ENCODE measurements at regions not wholly inside any gene's neighbourhood (a gene's known extent, or its start where the extent isn't known, plus 50 kb on each side); places are given as distances from the start of the nearest gene placed in this dataset.

- peaks cover 8% of the 10 kb centered on the region for H3K9me3 ChIP-seq (ENCODE audit: control insufficient read depth, insufficient read depth, low read length)
- H3K36me3 ChIP-seq (ENCODE audit: control insufficient read depth, insufficient read depth, low read length), result no peaks in the 10 kb centered on the region
- H3K4ac ChIP-seq (ENCODE audit: low read depth, low read length), result no peak overlapping the region
- ChIA-PET CTCF (no interaction called here), POLR2A (ENCODE audit: unreplicated experiment) (no interaction called here)
- no peak overlapping the region for H2BK120ac ChIP-seq (ENCODE audit: low read depth, low read length)
- no peak overlapping the region for H3K14ac ChIP-seq (replicated peaks; ENCODE audit: low read depth, low read length)
- no peak for DNase-seq
- no peak overlapping the region for H4K8ac ChIP-seq (ENCODE audit: low read depth in 2 of 2, low read length in 2 of 2)
- H3K56ac ChIP-seq (ENCODE audit: extremely low read depth, insufficient read depth, low read length), result no peak overlapping the region
- no peaks in the 10 kb centered on the region for H3K4me1 ChIP-seq (ENCODE audit: control insufficient read depth, insufficient read depth, low read length)
- no peak overlapping the region for H2AK5ac ChIP-seq (ENCODE audit: low read depth, low read length)
- H3K4me2 ChIP-seq (ENCODE audit: low read depth, low read length), result no peak overlapping the region
- H3K9ac ChIP-seq (ENCODE audit: low read depth, low read length), result no peak overlapping the region
- no peak overlapping the region for H2BK15ac ChIP-seq (ENCODE audit: low read depth, low read length)
- intact Hi-C loops (cut with micrococcal nuclease), result no loop called here
- no peak overlapping the region for H2AK9ac ChIP-seq (replicated peaks; ENCODE audit: low read depth, low read length, poor library complexity)
- H3K79me1 ChIP-seq (ENCODE audit: low read depth in 1 of 2, low read length in 2 of 2), result no peaks in the 10 kb centered on the region
- no peak overlapping the region for H4K5ac ChIP-seq (ENCODE audit: low read depth, low read length)
- no peaks in the 10 kb centered on the region for H3K9me1 ChIP-seq (ENCODE audit: insufficient read depth, low read length)
- no TSS peak for BruUV-seq (replicated peaks)
- no peak for ATAC-seq (ENCODE audit: low read depth)
- no peaks in the 10 kb centered on the region for H3K27me3 ChIP-seq (ENCODE audit: control insufficient read depth, insufficient read depth, low read length)
- no peaks in the 10 kb centered on the region for H4K20me1 ChIP-seq (ENCODE audit: insufficient read depth, low read length)
- TF ChIP-seq FOS (IDR thresholded peaks at IDR 0.05; ENCODE audit: low read depth, low read length), result no peak
- TF ChIP-seq ELK1 (IDR thresholded peaks at IDR 0.05; ENCODE audit: borderline replicate concordance, low read depth, low read length), result no peak
- TF ChIP-seq USF2 (IDR thresholded peaks at IDR 0.05; ENCODE audit: low read depth, low read length), result no peak
- TF ChIP-seq SMC3 (IDR thresholded peaks at IDR 0.05; ENCODE audit: low read depth, low read length), result no peak
- no peak for TF ChIP-seq CTCF (conservative IDR thresholded peaks at IDR 0.05; ENCODE audit: low read depth, low read length)
- no peak for TF ChIP-seq MAZ (IDR thresholded peaks at IDR 0.05; ENCODE audit: borderline replicate concordance, low read depth, low read length)
- no peak for TF ChIP-seq RCOR1 (IDR thresholded peaks at IDR 0.05; ENCODE audit: insufficient replicate concordance, low read length)
- TF ChIP-seq MAFK (IDR thresholded peaks at IDR 0.05; ENCODE audit: low read depth, low read length), result no peak
- TF ChIP-seq NFE2L2 (IDR thresholded peaks at IDR 0.05; ENCODE audit: low read depth, low read length), result no peak
- no peak for TF ChIP-seq RFX5 (IDR thresholded peaks at IDR 0.05; ENCODE audit: low read depth, low read length)
- H2BK5ac ChIP-seq (ENCODE audit: low read depth, low read length, poor library complexity, severe bottlenecking), result no peak overlapping the region
- H2AFZ ChIP-seq (replicated peaks; ENCODE audit: low read length, poor library complexity), result no peak overlapping the region
- WGBS, 2 experiments (ENCODE audit: extremely low coverage in 2 of 2, insufficient read length in 1 of 2), result no CpG with 5 or more reads among the region's 1 CpG
- in situ Hi-C loops (cut with MboI; ENCODE audit: low sequenced_read_pairs), result no loop called here
- dilution Hi-C loops (cut with HindIII; ENCODE audit: low sequenced_read_pairs, unreplicated experiment), result no loop called here
- no peak overlapping the region for H3K4me3 ChIP-seq (ENCODE audit: insufficient read depth, low read depth, low read length)
- no peak overlapping the region for H4K91ac ChIP-seq (ENCODE audit: insufficient read depth, low read depth, low read length)
- H2BK20ac ChIP-seq (ENCODE audit: low read depth, low read length), result no peak overlapping the region
- H3K18ac ChIP-seq (ENCODE audit: low read depth, low read length), result no peak overlapping the region
- no peak overlapping the region for H3K23ac ChIP-seq (ENCODE audit: low read depth, low read length)
- no peak overlapping the region for H3K27ac ChIP-seq (ENCODE audit: insufficient read depth, low read length)
These were observed 160.8 kb upstream of the ST8SIA2 start for GRCh38 chr15:92232876-92233275.

Measured in IMR-90 (cell line).